ENCODE measurements at regions not wholly inside any gene's neighbourhood (a gene's known extent, or its start where the extent isn't known, plus 50 kb on each side); places are given as distances from the start of the nearest gene placed in this dataset.

DNA sequence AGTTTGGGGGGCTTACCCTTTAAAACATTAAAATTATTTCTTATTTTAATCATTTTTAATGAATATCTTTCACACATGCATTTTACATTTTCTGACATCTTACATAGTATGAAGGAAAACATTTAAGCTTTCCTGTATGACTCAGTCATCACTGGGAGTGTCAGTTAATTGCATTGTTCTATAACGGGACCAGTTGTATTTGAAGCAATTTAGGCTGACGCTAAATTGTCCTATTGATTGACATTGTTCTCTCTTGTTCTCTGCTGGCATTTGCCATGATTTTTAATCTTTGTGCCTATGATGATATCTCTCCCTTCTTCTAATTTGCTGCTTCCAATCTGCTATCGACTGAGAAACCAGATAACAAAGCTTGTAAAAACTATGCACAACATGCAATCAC, 190.5 kb upstream of the PIRT start:
- Histone ChIP-seq H3K27me3 (no peaks in the 10 kb centered on the region), H3K9me3 (no peaks in the 10 kb centered on the region), H3K4me3 (no peak overlapping the region), H3K36me3 (ENCODE audit: low read depth, missing control alignments) (no peaks in the 10 kb centered on the region), H3K27ac (no peak overlapping the region), H3K4me1 (no peaks in the 10 kb centered on the region)
- TF ChIP-seq, protein P1, sequence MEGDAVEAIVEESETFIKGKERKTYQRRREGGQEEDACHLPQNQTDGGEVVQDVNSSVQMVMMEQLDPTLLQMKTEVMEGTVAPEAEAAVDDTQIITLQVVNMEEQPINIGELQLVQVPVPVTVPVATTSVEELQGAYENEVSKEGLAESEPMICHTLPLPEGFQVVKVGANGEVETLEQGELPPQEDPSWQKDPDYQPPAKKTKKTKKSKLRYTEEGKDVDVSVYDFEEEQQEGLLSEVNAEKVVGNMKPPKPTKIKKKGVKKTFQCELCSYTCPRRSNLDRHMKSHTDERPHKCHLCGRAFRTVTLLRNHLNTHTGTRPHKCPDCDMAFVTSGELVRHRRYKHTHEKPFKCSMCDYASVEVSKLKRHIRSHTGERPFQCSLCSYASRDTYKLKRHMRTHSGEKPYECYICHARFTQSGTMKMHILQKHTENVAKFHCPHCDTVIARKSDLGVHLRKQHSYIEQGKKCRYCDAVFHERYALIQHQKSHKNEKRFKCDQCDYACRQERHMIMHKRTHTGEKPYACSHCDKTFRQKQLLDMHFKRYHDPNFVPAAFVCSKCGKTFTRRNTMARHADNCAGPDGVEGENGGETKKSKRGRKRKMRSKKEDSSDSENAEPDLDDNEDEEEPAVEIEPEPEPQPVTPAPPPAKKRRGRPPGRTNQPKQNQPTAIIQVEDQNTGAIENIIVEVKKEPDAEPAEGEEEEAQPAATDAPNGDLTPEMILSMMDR (IDR thresholded peaks at IDR 0.05), result no peak
- TF ChIP-seq POLR2A (IDR thresholded peaks at IDR 0.05), result no peak
- intact Hi-C loops (cut with DNase I; ENCODE audit: low total_unique reads), result no loop called here
- DNase-seq, result no peak
- 79 to 81% methylated on average over 3 of the region's 3 CpGs for WGBS, 2 donors

GRCh38 chr17:11026903-11027302, 189.0 kb upstream of the PIRT start:
- TF ChIP-seq, protein P1 (IDR thresholded peaks at IDR 0.05), result no peak
- no peak for TF ChIP-seq POLR2A (IDR thresholded peaks at IDR 0.05)

DNA sequence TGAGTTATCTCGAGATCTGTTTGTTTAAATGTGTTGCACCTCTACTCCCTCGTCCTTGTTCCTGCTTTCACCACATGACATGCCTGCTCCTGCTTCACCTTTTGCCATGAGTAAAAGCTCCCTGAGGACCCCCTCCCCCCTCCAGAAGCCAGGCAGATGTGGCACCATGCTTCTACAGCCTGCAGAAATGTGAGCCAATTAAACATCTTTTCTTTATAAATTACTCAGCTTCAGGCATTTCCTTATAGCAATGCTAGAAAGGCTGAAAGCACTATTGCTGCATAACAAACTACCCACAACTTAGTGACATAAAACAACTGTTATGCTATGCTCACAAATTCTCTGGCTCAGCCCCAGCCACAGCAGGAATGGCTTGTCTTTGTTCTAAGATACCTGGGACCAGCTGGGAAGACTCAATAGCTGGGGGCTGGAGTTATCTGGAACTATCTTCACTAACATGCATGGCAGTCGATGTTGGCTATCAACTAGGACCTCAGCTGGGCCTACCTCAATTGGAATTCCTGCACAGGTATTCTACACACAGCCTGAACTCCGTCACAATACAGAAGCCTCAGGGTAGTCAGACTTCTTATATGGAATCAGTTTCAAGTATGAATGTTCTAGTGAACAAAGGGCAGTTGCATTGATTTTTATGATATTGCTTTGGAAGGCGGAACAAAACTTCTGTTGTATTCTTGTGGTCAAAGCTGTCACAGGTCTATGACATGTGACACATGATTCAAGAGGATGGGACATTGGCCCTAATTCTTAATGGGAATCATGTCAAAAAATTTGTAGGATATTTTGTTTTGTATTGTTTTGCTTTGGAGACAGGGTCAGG, 186.0 kb upstream of the PIRT start:
- TF ChIP-seq POLR2A (IDR thresholded peaks at IDR 0.05), result no peak
- TF ChIP-seq, protein P1 (IDR thresholded peaks at IDR 0.05), result no peak
- 60 to 64% methylated on average over 5 of the region's 5 CpGs for WGBS, 2 donors
- DNase-seq, result no peak
- no peaks in the 10 kb centered on the region for H3K4me1 ChIP-seq
- no peak overlapping the region for H3K4me3 ChIP-seq
- no peaks in the 10 kb centered on the region for H3K27me3 ChIP-seq
- no peaks in the 10 kb centered on the region for H3K36me3 ChIP-seq (ENCODE audit: low read depth, missing control alignments)
- no peak overlapping the region for H3K27ac ChIP-seq
- H3K9me3 ChIP-seq, result no peaks in the 10 kb centered on the region
- intact Hi-C loops (cut with DNase I; ENCODE audit: low total_unique reads), result no loop called here

More at GRCh38 chr17:11026903-11027302, 189.0 kb upstream of the PIRT start:
- intact Hi-C loops (cut with DNase I; ENCODE audit: low total_unique reads), result no loop called here
- no peak overlapping the region for H3K27ac ChIP-seq
- H3K36me3 ChIP-seq (ENCODE audit: low read depth, missing control alignments), result no peaks in the 10 kb centered on the region
- 85 to 94% methylated on average over 2 of the region's 2 CpGs for WGBS, 2 donors
- no peak overlapping the region for H3K4me3 ChIP-seq
- no peaks in the 10 kb centered on the region for H3K4me1 ChIP-seq
- no peak for DNase-seq
- no peaks in the 10 kb centered on the region for H3K9me3 ChIP-seq
- H3K27me3 ChIP-seq, result no peaks in the 10 kb centered on the region

DNA sequence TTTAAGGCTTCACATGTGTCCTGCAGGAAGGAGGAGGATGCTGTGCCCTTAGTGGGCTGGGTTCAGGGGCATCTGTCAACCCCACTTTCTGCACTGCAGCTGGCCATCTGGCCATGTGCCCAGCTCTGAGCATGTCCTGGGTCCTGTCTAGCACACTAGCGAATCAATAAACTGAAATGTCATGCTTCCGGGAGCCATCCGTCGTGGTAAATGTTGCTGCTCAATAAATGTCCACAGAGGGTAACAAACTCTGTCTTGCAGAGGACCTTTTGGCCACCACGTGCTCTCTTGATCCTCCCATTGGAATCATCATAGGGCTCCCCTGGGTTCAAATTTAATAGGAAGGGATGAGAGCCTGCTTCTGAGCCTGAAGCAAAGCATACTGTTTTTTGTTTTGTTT, 168.6 kb upstream of the PIRT start:
- no peak for DNase-seq
- H3K27me3 ChIP-seq, result no peaks in the 10 kb centered on the region
- no peaks in the 10 kb centered on the region for H3K4me1 ChIP-seq
- H3K4me3 ChIP-seq, result no peak overlapping the region
- no peaks in the 10 kb centered on the region for H3K9me3 ChIP-seq
- H3K27ac ChIP-seq, result no peak overlapping the region
- H3K36me3 ChIP-seq (ENCODE audit: low read depth, missing control alignments), result no peaks in the 10 kb centered on the region
- TF ChIP-seq, protein P1 (IDR thresholded peaks at IDR 0.05), result no peak
- no peak for TF ChIP-seq POLR2A (IDR thresholded peaks at IDR 0.05)
- WGBS, 2 donors, result 70 to 84% methylated on average over 5 of the region's 5 CpGs
- intact Hi-C loops (cut with DNase I; ENCODE audit: low total_unique reads), result no loop called here

GRCh38 chr17:11005940-11006339, 168.1 kb upstream of the PIRT start:
- no peaks in the 10 kb centered on the region for H3K9me3 ChIP-seq
- intact Hi-C loops (cut with DNase I; ENCODE audit: low total_unique reads), result no loop called here
- 80 to 88% methylated on average over 8 of the region's 8 CpGs for WGBS, 2 donors
- no peak overlapping the region for H3K4me3 ChIP-seq
- no peak for TF ChIP-seq POLR2A (IDR thresholded peaks at IDR 0.05)
- TF ChIP-seq, protein P1 (IDR thresholded peaks at IDR 0.05), result no peak
- DNase-seq, result no peak
- no peak overlapping the region for H3K27ac ChIP-seq
- H3K36me3 ChIP-seq (ENCODE audit: low read depth, missing control alignments), result no peaks in the 10 kb centered on the region
- H3K27me3 ChIP-seq, result no peaks in the 10 kb centered on the region
- no peaks in the 10 kb centered on the region for H3K4me1 ChIP-seq

All from testis (tissue), 2 donors.